ENCODE measurements at regions not wholly inside any gene's neighbourhood (a gene's known extent, or its start where the extent isn't known, plus 50 kb on each side); places are given as distances from the start of the nearest gene placed in this dataset.

DNA sequence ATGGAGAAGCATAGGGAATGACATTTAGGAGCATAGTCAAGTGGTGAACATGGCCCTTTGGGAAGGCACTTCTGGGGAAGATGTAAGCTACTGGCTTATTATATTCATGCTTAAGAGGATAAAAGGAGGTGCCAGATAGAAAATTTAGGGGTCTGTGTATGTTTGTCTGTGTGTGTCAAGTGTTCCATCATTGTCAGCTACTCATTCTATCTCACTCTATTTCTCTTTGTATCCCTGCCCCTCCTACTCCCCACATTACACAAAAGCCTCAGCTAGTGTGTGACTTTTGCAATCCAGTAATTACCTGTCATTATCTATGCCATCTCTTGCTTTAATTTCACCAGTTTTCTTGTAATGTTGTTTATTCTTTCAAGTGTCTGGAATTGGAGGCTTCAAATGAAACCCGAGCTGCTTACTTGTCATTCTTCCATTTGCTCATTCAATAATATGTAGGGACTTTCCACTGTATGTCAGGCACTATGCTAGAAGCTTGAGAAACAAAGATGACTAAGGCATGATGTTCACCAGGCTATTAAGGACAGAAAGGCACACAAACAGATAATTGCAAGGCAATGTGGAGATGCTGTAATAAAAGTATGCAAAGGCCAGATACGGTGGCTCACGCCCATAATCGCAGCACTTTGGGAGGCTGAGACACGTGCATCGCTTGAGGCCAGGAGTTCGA is 229.8 kb upstream of the TEX13C start:
- TF ChIP-seq EZH2 (IDR thresholded peaks at IDR 0.05; ENCODE audit: insufficient read depth, low read length) (no peak), CTCF (IDR thresholded peaks at IDR 0.05; ENCODE audit: insufficient read depth, low read depth, low read length) (no peak)
- Histone ChIP-seq H3K9me3 (ENCODE audit: insufficient read depth, low read depth, low read length) (no peaks in the 10 kb centered on the region), H3K79me2 (ENCODE audit: insufficient read depth, low read length) (no peaks in the 10 kb centered on the region), H4K20me1 (ENCODE audit: insufficient read depth, low read length) (no peaks in the 10 kb centered on the region), H3K9ac (ENCODE audit: low read length) (no peak overlapping the region), H3K27me3 (ENCODE audit: insufficient read depth, low read length) (no peaks in the 10 kb centered on the region), H3K27ac (ENCODE audit: low read depth, low read length) (no peak overlapping the region), H3K36me3 (ENCODE audit: insufficient read depth, low read length) (no peaks in the 10 kb centered on the region), H3K4me1 (ENCODE audit: insufficient read depth, low read length) (no peaks in the 10 kb centered on the region), H3K4me3 (ENCODE audit: insufficient read depth, low read depth, low read length) (no peak overlapping the region), H3K4me2 (ENCODE audit: low read length) (no peak overlapping the region), H2AFZ (ENCODE audit: low read depth, low read length) (no peak overlapping the region)
- H3K27ac Mint-ChIP-seq (ENCODE audit: unreplicated experiment), result no peak overlapping the region
- no peaks in the 10 kb centered on the region for H3K36me3 Mint-ChIP-seq (ENCODE audit: low read depth, unreplicated experiment)
- no peak overlapping the region for H3K4me3 Mint-ChIP-seq (ENCODE audit: unreplicated experiment)
- DNase-seq (ENCODE audit: low read depth) (no peak), FAIRE-seq (no peak)
- no peaks in the 10 kb centered on the region for H3K9me3 Mint-ChIP-seq (ENCODE audit: unreplicated experiment)
- no peaks in the 10 kb centered on the region for H3K4me1 Mint-ChIP-seq (ENCODE audit: low read depth, unreplicated experiment)
- H3K27me3 Mint-ChIP-seq (ENCODE audit: low read depth, unreplicated experiment), result no peaks in the 10 kb centered on the region

DNA sequence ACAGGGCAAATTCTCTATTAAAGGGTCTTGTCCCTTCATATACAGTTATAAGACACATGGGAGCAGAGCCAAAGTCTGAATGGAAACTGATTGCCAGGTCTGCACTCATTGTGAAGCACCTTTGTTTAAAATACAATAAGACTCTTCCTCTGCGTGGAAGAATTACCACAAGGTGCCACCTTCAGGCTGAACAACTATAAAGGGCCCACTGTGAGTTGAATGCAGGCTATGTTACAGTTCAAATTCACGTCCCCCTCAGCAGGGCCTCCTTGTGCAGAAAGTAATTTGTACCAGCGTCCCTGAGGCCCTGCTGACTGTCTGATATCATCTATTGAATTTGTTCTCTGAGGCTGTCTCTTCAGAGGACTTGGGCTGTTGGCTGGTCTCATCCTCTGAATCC is 225.8 kb upstream of the TEX13C start:
- H3K27me3 ChIP-seq (ENCODE audit: insufficient read depth, low read length), result no peaks in the 10 kb centered on the region
- no peak overlapping the region for H2AFZ ChIP-seq (ENCODE audit: low read depth, low read length)
- H3K36me3 ChIP-seq (ENCODE audit: insufficient read depth, low read length), result no peaks in the 10 kb centered on the region
- FAIRE-seq, result no peak
- no peak for TF ChIP-seq EZH2 (IDR thresholded peaks at IDR 0.05; ENCODE audit: insufficient read depth, low read length)
- no peak for TF ChIP-seq CTCF (IDR thresholded peaks at IDR 0.05; ENCODE audit: insufficient read depth, low read depth, low read length)
- no peak overlapping the region for H3K4me3 ChIP-seq (ENCODE audit: insufficient read depth, low read depth, low read length)
- no peaks in the 10 kb centered on the region for H3K4me1 Mint-ChIP-seq (ENCODE audit: low read depth, unreplicated experiment)
- no peaks in the 10 kb centered on the region for H3K9me3 Mint-ChIP-seq (ENCODE audit: unreplicated experiment)
- DNase-seq (ENCODE audit: low read depth), result no peak
- H3K4me1 ChIP-seq (ENCODE audit: insufficient read depth, low read length), result no peaks in the 10 kb centered on the region
- H3K27ac Mint-ChIP-seq (ENCODE audit: unreplicated experiment), result no peak overlapping the region
- H3K4me3 Mint-ChIP-seq (ENCODE audit: unreplicated experiment), result no peak overlapping the region
- no peaks in the 10 kb centered on the region for H3K36me3 Mint-ChIP-seq (ENCODE audit: low read depth, unreplicated experiment)
- no peaks in the 10 kb centered on the region for H3K9me3 ChIP-seq (ENCODE audit: insufficient read depth, low read depth, low read length)
- no peaks in the 10 kb centered on the region for H3K27me3 Mint-ChIP-seq (ENCODE audit: low read depth, unreplicated experiment)
- no peak overlapping the region for H3K27ac ChIP-seq (ENCODE audit: low read depth, low read length)
- no peaks in the 10 kb centered on the region for H3K79me2 ChIP-seq (ENCODE audit: insufficient read depth, low read length)
- no peak overlapping the region for H3K4me2 ChIP-seq (ENCODE audit: low read length)
- no peak overlapping the region for H3K9ac ChIP-seq (ENCODE audit: low read length)
- no peaks in the 10 kb centered on the region for H4K20me1 ChIP-seq (ENCODE audit: insufficient read depth, low read length)

DNA sequence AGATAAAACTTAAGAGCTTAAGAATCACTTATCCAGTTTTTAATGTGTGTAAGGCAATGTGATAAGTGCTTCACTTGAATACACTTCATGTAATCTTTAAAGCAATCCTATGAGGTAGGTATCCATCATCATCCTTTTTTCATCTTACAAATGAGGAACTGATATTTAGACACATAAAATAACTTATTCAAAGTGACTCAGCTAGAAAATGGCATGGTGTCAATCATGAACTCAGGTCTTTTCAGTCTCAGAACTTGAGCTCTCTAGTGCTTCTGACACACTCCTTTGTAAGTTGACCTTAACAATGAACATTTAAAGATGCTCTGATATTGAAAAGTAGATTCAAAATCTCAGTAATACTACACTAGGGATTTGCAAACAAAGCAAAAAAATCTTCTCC is 224.8 kb upstream of the TEX13C start:
- Mint-ChIP-seq H3K27ac (ENCODE audit: unreplicated experiment) (no peak overlapping the region), H3K4me3 (ENCODE audit: unreplicated experiment) (no peak overlapping the region), H3K36me3 (ENCODE audit: low read depth, unreplicated experiment) (no peaks in the 10 kb centered on the region), H3K4me1 (ENCODE audit: low read depth, unreplicated experiment) (no peaks in the 10 kb centered on the region), H3K27me3 (ENCODE audit: low read depth, unreplicated experiment) (no peaks in the 10 kb centered on the region), H3K9me3 (ENCODE audit: unreplicated experiment) (no peaks in the 10 kb centered on the region)
- Histone ChIP-seq H3K4me3 (ENCODE audit: insufficient read depth, low read depth, low read length) (no peak overlapping the region), H4K20me1 (ENCODE audit: insufficient read depth, low read length) (no peaks in the 10 kb centered on the region), H2AFZ (ENCODE audit: low read depth, low read length) (no peak overlapping the region), H3K79me2 (ENCODE audit: insufficient read depth, low read length) (no peaks in the 10 kb centered on the region), H3K4me2 (ENCODE audit: low read length) (no peak overlapping the region), H3K36me3 (ENCODE audit: insufficient read depth, low read length) (no peaks in the 10 kb centered on the region), H3K27ac (ENCODE audit: low read depth, low read length) (no peak overlapping the region), H3K27me3 (ENCODE audit: insufficient read depth, low read length) (no peaks in the 10 kb centered on the region), H3K4me1 (ENCODE audit: insufficient read depth, low read length) (no peaks in the 10 kb centered on the region), H3K9me3 (ENCODE audit: insufficient read depth, low read depth, low read length) (no peaks in the 10 kb centered on the region), H3K9ac (ENCODE audit: low read length) (no peak overlapping the region)
- no peak for DNase-seq (ENCODE audit: low read depth)
- no peak for TF ChIP-seq EZH2 (IDR thresholded peaks at IDR 0.05; ENCODE audit: insufficient read depth, low read length)
- TF ChIP-seq CTCF (IDR thresholded peaks at IDR 0.05; ENCODE audit: insufficient read depth, low read depth, low read length), result no peak
- no peak for FAIRE-seq
